ENCODE measurements at regions not wholly inside any gene's neighbourhood (a gene's known extent, or its start where the extent isn't known, plus 50 kb on each side); places are given as distances from the start of the nearest gene placed in this dataset.
"Not testable (repeated sequence)": the region's sequence is repeated elsewhere in the genome, so short reads cannot be mapped to it uniquely, and the experiment has no call there.

DNA sequence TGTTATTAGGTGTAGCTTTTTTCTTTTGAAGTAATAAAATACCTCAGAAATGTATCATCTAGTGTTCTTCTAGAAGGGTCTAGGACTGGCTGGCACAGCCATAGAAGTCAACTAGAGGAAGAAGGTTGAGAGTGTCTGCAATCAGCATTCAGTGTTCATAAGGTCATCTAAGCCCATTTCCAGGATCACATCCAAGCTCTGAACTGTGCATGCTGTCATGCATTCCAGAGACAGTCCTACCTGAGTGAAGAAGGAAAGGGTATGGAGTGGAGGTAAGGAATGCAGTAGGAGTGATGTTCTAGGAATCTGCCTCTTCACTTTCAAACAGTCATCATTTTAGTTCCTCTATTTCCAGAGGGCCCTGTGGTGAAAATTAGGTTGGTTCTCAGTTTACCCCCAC is 789.7 kb downstream of the GATA3 start:
- Histone ChIP-seq H3K27ac (ENCODE audit: low read length) (no peak overlapping the region), H3K4me3 (ENCODE audit: low read length) (no peak overlapping the region), H3K27me3 (ENCODE audit: insufficient read depth, low read length) (peaks cover 34% of the 10 kb centered on the region)

GRCh38 chr10:8852546-8852945 is 798.1 kb downstream of the GATA3 start:
- H3K4me3 ChIP-seq (ENCODE audit: low read length): no peak overlapping the region
- no peaks in the 10 kb centered on the region for H3K9me3 ChIP-seq (ENCODE audit: insufficient read depth, low read depth, low read length)
- no peaks in the 10 kb centered on the region for H3K36me3 ChIP-seq (ENCODE audit: insufficient read depth, low read depth, low read length)
- H3K9ac ChIP-seq (ENCODE audit: low read depth, low read length): no peak overlapping the region
- no peak overlapping the region for H3K27ac ChIP-seq (ENCODE audit: low read length)
- no peaks in the 10 kb centered on the region for H3K27me3 ChIP-seq (ENCODE audit: insufficient read depth, low read length)
- H3K4me1 ChIP-seq (ENCODE audit: insufficient read depth, low read length): no peaks in the 10 kb centered on the region

More for the DNA sequence above, 789.7 kb downstream of the GATA3 start:
- no peak overlapping the region for H3K9ac ChIP-seq (ENCODE audit: low read depth, low read length)
- H3K9me3 ChIP-seq (ENCODE audit: insufficient read depth, low read depth, low read length): no peaks in the 10 kb centered on the region
- H3K4me1 ChIP-seq (ENCODE audit: insufficient read depth, low read length): peaks cover 8% of the 10 kb centered on the region; the same call in 1 of the 2 replicates
- H3K36me3 ChIP-seq (ENCODE audit: insufficient read depth, low read depth, low read length): no peaks in the 10 kb centered on the region

DNA sequence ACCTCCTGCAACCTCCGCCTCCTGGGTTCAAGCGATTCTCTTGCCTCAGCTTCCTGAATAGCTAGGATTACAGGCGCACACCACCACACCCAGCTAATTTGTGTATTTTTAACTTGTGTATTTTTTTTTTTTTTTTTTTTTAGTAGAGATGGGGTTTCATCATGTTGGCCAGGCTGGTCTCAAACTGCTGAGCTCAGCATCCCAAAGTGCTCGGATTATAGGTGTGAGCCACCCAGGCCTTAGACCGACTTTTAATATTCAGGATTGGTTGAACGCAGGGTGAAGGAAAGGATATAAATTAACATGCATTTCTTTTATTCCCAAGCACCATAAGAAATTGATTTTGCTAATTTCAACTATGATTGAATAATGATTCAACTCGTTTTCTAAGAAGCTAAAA is 798.6 kb downstream of the GATA3 start:
- H3K9me3 ChIP-seq (ENCODE audit: insufficient read depth, low read depth, low read length): no peaks in the 10 kb centered on the region
- no peaks in the 10 kb centered on the region for H3K27me3 ChIP-seq (ENCODE audit: insufficient read depth, low read length)
- no peaks in the 10 kb centered on the region for H3K4me1 ChIP-seq (ENCODE audit: insufficient read depth, low read length)
- no peak overlapping the region for H3K27ac ChIP-seq (ENCODE audit: low read length)
- H3K9ac ChIP-seq (ENCODE audit: low read depth, low read length): no peak overlapping the region
- no peaks in the 10 kb centered on the region for H3K36me3 ChIP-seq (ENCODE audit: insufficient read depth, low read depth, low read length)
- H3K4me3 ChIP-seq (ENCODE audit: low read length): no peak overlapping the region

- not testable (repeated sequence) for H3K9me3 ChIP-seq (ENCODE audit: insufficient read depth, low read depth, low read length); H3K27ac ChIP-seq (ENCODE audit: low read length); H3K9ac ChIP-seq (ENCODE audit: low read depth, low read length); H3K4me1 ChIP-seq (ENCODE audit: insufficient read depth, low read length); H3K27me3 ChIP-seq (ENCODE audit: insufficient read depth, low read length); H3K4me3 ChIP-seq (ENCODE audit: low read length); H3K36me3 ChIP-seq (ENCODE audit: insufficient read depth, low read depth, low read length)
These were observed 814.4 kb downstream of the GATA3 start for GRCh38 chr10:8868924-8869323.

GRCh38 chr10:8873310-8873709 is 818.8 kb downstream of the GATA3 start:
- no peak overlapping the region for H3K27ac ChIP-seq (ENCODE audit: low read length)
- no peak overlapping the region for H3K4me3 ChIP-seq (ENCODE audit: low read length)
- peaks cover under 1% of the 10 kb centered on the region; the same call in 1 of the 2 replicates for H3K9me3 ChIP-seq (ENCODE audit: insufficient read depth, low read depth, low read length)
- no peaks in the 10 kb centered on the region for H3K27me3 ChIP-seq (ENCODE audit: insufficient read depth, low read length)
- H3K4me1 ChIP-seq (ENCODE audit: insufficient read depth, low read length): no peaks in the 10 kb centered on the region
- H3K9ac ChIP-seq (ENCODE audit: low read depth, low read length): no peak overlapping the region
- no peaks in the 10 kb centered on the region for H3K36me3 ChIP-seq (ENCODE audit: insufficient read depth, low read depth, low read length)

- Histone ChIP-seq H3K27ac (ENCODE audit: low read length) (no peak overlapping the region), H3K4me1 (ENCODE audit: insufficient read depth, low read length) (no peaks in the 10 kb centered on the region), H3K4me3 (ENCODE audit: low read length) (no peak overlapping the region), H3K27me3 (ENCODE audit: insufficient read depth, low read length) (no peaks in the 10 kb centered on the region), H3K9ac (ENCODE audit: low read depth, low read length) (no peak overlapping the region), H3K9me3 (ENCODE audit: insufficient read depth, low read depth, low read length) (no peaks in the 10 kb centered on the region), H3K36me3 (ENCODE audit: insufficient read depth, low read depth, low read length) (no peaks in the 10 kb centered on the region)
These were observed 819.8 kb downstream of the GATA3 start for GRCh38 chr10:8874268-8874667.

GRCh38 chr10:8874972-8875371 is 820.5 kb downstream of the GATA3 start:
- Histone ChIP-seq H3K9me3 (ENCODE audit: insufficient read depth, low read depth, low read length) (no peaks in the 10 kb centered on the region), H3K27ac (ENCODE audit: low read length) (no peak overlapping the region), H3K36me3 (ENCODE audit: insufficient read depth, low read depth, low read length) (no peaks in the 10 kb centered on the region), H3K4me1 (ENCODE audit: insufficient read depth, low read length) (no peaks in the 10 kb centered on the region), H3K4me3 (ENCODE audit: low read length) (no peak overlapping the region), H3K27me3 (ENCODE audit: insufficient read depth, low read length) (no peaks in the 10 kb centered on the region), H3K9ac (ENCODE audit: low read depth, low read length) (no peak overlapping the region)

DNA sequence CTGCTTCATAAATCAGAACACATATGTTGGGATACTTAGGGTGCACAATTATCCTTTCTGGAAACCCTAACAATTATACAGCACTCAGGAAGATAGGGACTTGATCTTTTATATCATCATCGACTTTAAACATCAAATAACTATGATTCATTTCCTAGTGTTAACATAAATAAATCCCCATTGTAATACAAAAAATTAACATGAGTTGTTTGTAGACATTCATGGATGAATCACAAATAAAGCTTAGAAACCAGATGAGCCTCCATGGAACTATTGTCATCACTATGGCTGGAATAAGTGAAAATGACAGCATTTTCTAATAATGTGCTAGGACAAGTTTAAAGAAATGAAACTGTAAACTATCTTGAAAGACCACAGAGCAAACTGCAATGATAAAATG is 821.7 kb downstream of the GATA3 start:
- Histone ChIP-seq H3K4me1 (ENCODE audit: insufficient read depth, low read length) (no peaks in the 10 kb centered on the region), H3K9ac (ENCODE audit: low read depth, low read length) (no peak overlapping the region), H3K36me3 (ENCODE audit: insufficient read depth, low read depth, low read length) (no peaks in the 10 kb centered on the region), H3K27me3 (ENCODE audit: insufficient read depth, low read length) (no peaks in the 10 kb centered on the region), H3K9me3 (ENCODE audit: insufficient read depth, low read depth, low read length) (no peaks in the 10 kb centered on the region), H3K4me3 (ENCODE audit: low read length) (no peak overlapping the region), H3K27ac (ENCODE audit: low read length) (no peak overlapping the region)

- H3K36me3 ChIP-seq (ENCODE audit: insufficient read depth, low read depth, low read length): no peaks in the 10 kb centered on the region
- H3K9ac ChIP-seq (ENCODE audit: low read depth, low read length): no peak overlapping the region
- no peaks in the 10 kb centered on the region for H3K4me1 ChIP-seq (ENCODE audit: insufficient read depth, low read length)
- H3K4me3 ChIP-seq (ENCODE audit: low read length): no peak overlapping the region
- H3K27ac ChIP-seq (ENCODE audit: low read length): no peak overlapping the region
- H3K27me3 ChIP-seq (ENCODE audit: insufficient read depth, low read length): no peaks in the 10 kb centered on the region
- no peaks in the 10 kb centered on the region for H3K9me3 ChIP-seq (ENCODE audit: insufficient read depth, low read depth, low read length)
These were observed 835.0 kb downstream of the GATA3 start for GRCh38 chr10:8889538-8889937.

DNA sequence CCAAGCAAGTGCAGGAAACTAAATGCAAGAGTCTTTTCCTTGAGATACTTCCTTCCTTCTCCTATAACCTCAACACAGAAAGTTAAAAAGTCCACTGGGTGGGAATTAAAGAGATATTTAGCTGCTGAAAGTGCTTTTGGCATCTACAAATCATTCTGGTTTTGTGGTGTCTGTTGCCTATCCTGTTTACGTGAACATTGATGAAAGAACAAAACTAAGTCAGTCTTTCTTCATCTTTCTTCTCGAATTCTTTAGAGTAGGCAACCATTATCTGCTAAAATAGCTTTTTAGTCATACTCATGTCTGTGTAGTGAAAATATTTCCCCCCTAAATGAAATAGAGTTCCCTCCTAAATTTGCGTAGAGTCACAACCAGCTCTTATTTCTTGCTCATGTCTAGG is 838.6 kb downstream of the GATA3 start:
- no peaks in the 10 kb centered on the region for H3K4me1 ChIP-seq (ENCODE audit: insufficient read depth, low read length)
- H3K27me3 ChIP-seq (ENCODE audit: insufficient read depth, low read length): no peaks in the 10 kb centered on the region
- no peak overlapping the region for H3K9ac ChIP-seq (ENCODE audit: low read depth, low read length)
- H3K36me3 ChIP-seq (ENCODE audit: insufficient read depth, low read depth, low read length): no peaks in the 10 kb centered on the region
- no peak overlapping the region for H3K27ac ChIP-seq (ENCODE audit: low read length)
- no peaks in the 10 kb centered on the region for H3K9me3 ChIP-seq (ENCODE audit: insufficient read depth, low read depth, low read length)
- no peak overlapping the region for H3K4me3 ChIP-seq (ENCODE audit: low read length)

- Histone ChIP-seq H3K36me3 (ENCODE audit: insufficient read depth, low read depth, low read length) (no peaks in the 10 kb centered on the region), H3K9ac (ENCODE audit: low read depth, low read length) (no peak overlapping the region), H3K27ac (ENCODE audit: low read length) (no peak overlapping the region), H3K4me1 (ENCODE audit: insufficient read depth, low read length) (no peaks in the 10 kb centered on the region), H3K9me3 (ENCODE audit: insufficient read depth, low read depth, low read length) (no peaks in the 10 kb centered on the region), H3K27me3 (ENCODE audit: insufficient read depth, low read length) (no peaks in the 10 kb centered on the region), H3K4me3 (ENCODE audit: low read length) (no peak overlapping the region)
These were observed 839.7 kb downstream of the GATA3 start for GRCh38 chr10:8894148-8894547.

DNA sequence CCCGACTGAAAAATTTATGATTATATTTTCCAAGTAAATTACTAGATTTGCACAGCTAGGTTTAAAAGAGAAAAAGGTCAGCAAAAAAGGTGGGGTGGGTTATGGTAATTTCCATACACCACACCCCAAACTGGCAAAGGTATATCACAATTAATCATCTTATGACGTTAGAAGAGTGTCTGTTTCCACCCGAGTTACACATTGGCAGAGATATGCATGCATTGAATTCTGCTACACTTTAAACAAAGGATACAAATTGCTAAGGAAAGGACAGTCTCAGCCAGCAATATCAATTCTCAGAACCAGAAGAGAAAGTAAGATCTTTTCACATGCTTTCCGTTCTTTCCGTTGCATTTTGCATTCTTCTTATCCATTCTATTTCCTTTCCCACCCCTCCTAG is 843.3 kb downstream of the GATA3 start:
- no peaks in the 10 kb centered on the region for H3K36me3 ChIP-seq (ENCODE audit: insufficient read depth, low read depth, low read length)
- no peaks in the 10 kb centered on the region for H3K4me1 ChIP-seq (ENCODE audit: insufficient read depth, low read length)
- H3K27ac ChIP-seq (ENCODE audit: low read length): no peak overlapping the region
- H3K9me3 ChIP-seq (ENCODE audit: insufficient read depth, low read depth, low read length): no peaks in the 10 kb centered on the region
- H3K27me3 ChIP-seq (ENCODE audit: insufficient read depth, low read length): no peaks in the 10 kb centered on the region
- H3K9ac ChIP-seq (ENCODE audit: low read depth, low read length): no peak overlapping the region
- H3K4me3 ChIP-seq (ENCODE audit: low read length): no peak overlapping the region
